HG03103 (cell line): ENCODE measurements at regions not wholly inside any gene's neighbourhood (a gene's known extent, or its start where the extent isn't known, plus 50 kb on each side); places are given as distances from the start of the nearest gene placed in this dataset.
"Not testable (repeated sequence)": the region's sequence is repeated elsewhere in the genome, so short reads cannot be mapped to it uniquely, and the experiment has no call there.

Experiments
- ATAC-seq: cut with Tn5 transposase; IDR thresholded peaks from one replicate; pipeline ENCODE4 v1.9.1; 2021; ENCODE audit warnings: low read depth; ENCODE audit not compliant: unreplicated experiment

- no peak for ATAC-seq
These were observed 642.2 kb upstream of the DIPK2B start for GRCh38 chrX:45842926-45843315.

- ATAC-seq: no peak
These were observed 641.7 kb upstream of the DIPK2B start for GRCh38 chrX:45842207-45842925.

- no peak for ATAC-seq
These were observed 639.8 kb upstream of the DIPK2B start for GRCh38 chrX:45840411-45840950.

- ATAC-seq: no peak
These were observed 629.7 kb upstream of the DIPK2B start for GRCh38 chrX:45830343-45830742.

GRCh38 chrX:45824471-45824870, 623.8 kb upstream of the DIPK2B start:
- no peak for ATAC-seq

- no peak for ATAC-seq
These were observed 622.9 kb upstream of the DIPK2B start for GRCh38 chrX:45823536-45823935.

GRCh38 chrX:45822124-45822523, 621.4 kb upstream of the DIPK2B start:
- ATAC-seq: no peak

GRCh38 chrX:45818913-45819312, 618.2 kb upstream of the DIPK2B start:
- no peak for ATAC-seq

- no peak for ATAC-seq
These were observed 614.8 kb upstream of the DIPK2B start for GRCh38 chrX:45815441-45815840.

GRCh38 chrX:45811326-45811725, 610.6 kb upstream of the DIPK2B start:
- no peak for ATAC-seq

- no peak for ATAC-seq
These were observed 607.1 kb upstream of the DIPK2B start for GRCh38 chrX:45807572-45808425.

- ATAC-seq: no peak
These were observed 605.9 kb upstream of the DIPK2B start for GRCh38 chrX:45806410-45807121.

- no peak for ATAC-seq
These were observed 603.6 kb upstream of the DIPK2B start for GRCh38 chrX:45804276-45804675.

GRCh38 chrX:45803383-45803921, 602.8 kb upstream of the DIPK2B start:
- no peak for ATAC-seq

- no peak for ATAC-seq
These were observed 600.9 kb upstream of the DIPK2B start for GRCh38 chrX:45801554-45801953.

- not testable (repeated sequence) for ATAC-seq
These were observed 600.2 kb upstream of the DIPK2B start for GRCh38 chrX:45800746-45801453.

- ATAC-seq: no peak
These were observed 598.9 kb upstream of the DIPK2B start for GRCh38 chrX:45799576-45799975.

GRCh38 chrX:45795546-45795945, 594.9 kb upstream of the DIPK2B start:
- no peak for ATAC-seq

GRCh38 chrX:45794995-45795337, 594.3 kb upstream of the DIPK2B start:
- no peak for ATAC-seq

GRCh38 chrX:45794323-45794994, 593.8 kb upstream of the DIPK2B start:
- no peak for ATAC-seq
